Lung (tissue), 11 donors: ENCODE measurements at regions not wholly inside any gene's neighbourhood (a gene's known extent, or its start where the extent isn't known, plus 50 kb on each side); places are given as distances from the start of the nearest gene placed in this dataset.

Source experiments
- ATAC-seq: fragments of 200-7000 bp; cut with Tn5 transposase; one replicate; pipeline ENCODE4 v1.9.1; 2020; ENCODE audit warnings: moderate number of reproducible peaks; ENCODE audit not compliant: insufficient read depth, low FRiP score
- DNase-seq, 3 donors: peaks; one replicate each; pipeline ENCODE4 v3.0.0-alpha.2; 2013 to 2017
- H3K27ac ChIP-seq, 2 donors: one replicate each; pipeline ENCODE4 v1.5.1; 2013; ENCODE audit warnings: mild to moderate bottlenecking in 2 of 2, moderate library complexity in 2 of 2, control low read depth in 1 of 2, inconsistent platforms in 1 of 2, low read depth in 1 of 2, low read length in 1 of 2
- H3K27me3 ChIP-seq, 3 donors: one replicate each; pipeline ENCODE4 v1.5.1; 2013; ENCODE audit warnings: low read length in 2 of 3; ENCODE audit not compliant: control insufficient read depth in 3 of 3, insufficient read depth in 3 of 3
- H3K36me3 ChIP-seq, 4 donors: one replicate each; pipeline ENCODE4 v1.5.1; 2013; ENCODE audit warnings: low read length in 4 of 4, mild to moderate bottlenecking in 1 of 4, moderate library complexity in 1 of 4; ENCODE audit not compliant: control insufficient read depth in 4 of 4, insufficient read depth in 4 of 4
- H3K4me1 ChIP-seq, 5 donors: one replicate each; pipeline ENCODE4 v1.5.1; 2013; ENCODE audit warnings: low read length in 5 of 5, mild to moderate bottlenecking in 2 of 5, moderate library complexity in 1 of 5; ENCODE audit not compliant: control insufficient read depth in 5 of 5, insufficient read depth in 5 of 5
- H3K4me3 ChIP-seq: one replicate; pipeline ENCODE4 v1.5.1; 2013; ENCODE audit warnings: mild to moderate bottlenecking, control low read depth, moderate library complexity
- H3K9ac ChIP-seq, 2 donors: one replicate each; pipeline ENCODE4 v1.5.1; 2013; ENCODE audit warnings: low read length in 2 of 2, control low read depth in 1 of 2; ENCODE audit not compliant: insufficient read depth in 1 of 2
- H3K9me3 ChIP-seq, 4 donors: one replicate each; pipeline ENCODE4 v1.5.1; 2013; ENCODE audit warnings: low read length in 3 of 4, mild to moderate bottlenecking in 1 of 4, moderate library complexity in 1 of 4; ENCODE audit not compliant: control insufficient read depth in 4 of 4, insufficient read depth in 3 of 4
- CTCF ChIP-seq: IDR thresholded peaks from 2 replicates; pipeline ENCODE4 v1.5.1; 2012; ENCODE audit warnings: mild to moderate bottlenecking; ENCODE audit errors: control extremely low read depth, extremely low read depth
- WGBS, 2 donors: extraction: QIAGEN DNeasy Blood & Tissue Kit; methylation state at CpG; one replicate each; pipeline ENCODE4 v1.1.7; 2013; 5-methylcytosine and 5-hydroxymethylcytosine counted together
- donor health status: control.
- donor health status: control.
- donor health status: Bipolar disorder and iron deficiency.
- donor health status: healthy.
- donor health status: DM: yes; HTN: yes; CAD: no.

DNA sequence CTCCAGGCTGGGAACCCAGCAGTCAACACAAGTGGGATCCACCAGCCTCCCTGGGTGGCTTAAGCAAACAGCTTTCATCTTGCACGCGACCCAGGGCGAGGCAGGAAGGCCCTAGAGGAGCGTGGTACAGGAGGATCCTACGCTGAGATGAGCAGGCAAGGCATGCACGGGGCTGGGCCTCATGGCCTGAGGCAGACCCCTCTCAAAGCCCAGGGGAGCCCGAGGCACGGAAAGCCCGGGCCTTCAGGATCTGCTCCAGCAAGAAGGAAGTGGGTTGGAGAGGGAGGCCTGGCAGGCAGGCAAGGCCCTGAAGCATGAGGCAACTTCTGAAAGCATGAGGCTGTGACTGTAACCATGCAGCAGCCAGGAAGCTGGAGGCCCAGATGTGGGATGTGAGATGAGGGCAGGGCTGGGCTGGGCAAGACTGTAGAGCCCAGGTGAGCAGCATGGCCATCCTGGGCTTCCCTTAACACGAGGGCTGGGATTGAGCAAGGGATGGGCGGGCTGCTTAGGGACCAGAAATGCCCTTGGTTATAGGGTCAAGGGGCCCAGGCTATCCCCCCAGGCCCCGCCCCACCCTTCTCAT is 338.7 kb downstream of the C16orf95 start:
- H3K27me3 ChIP-seq, result no peaks in the 10 kb centered on the region
- H3K9me3 ChIP-seq, result peaks cover 0 to 6% (median 2%) of the 10 kb centered on the region in 4 donors
- peaks cover 0 to 6% (median 0%) of the 10 kb centered on the region in 5 donors for H3K4me1 ChIP-seq
- TF ChIP-seq CTCF, result no peak
- ATAC-seq (no peak), DNase-seq (no peak)
- H3K36me3 ChIP-seq, result no peaks in the 10 kb centered on the region
- H3K27ac ChIP-seq, result no peak overlapping the region
- no peak overlapping the region for H3K9ac ChIP-seq
- 90 to 93% methylated on average over 12 of the region's 12 CpGs for WGBS, 2 donors
- H3K4me3 ChIP-seq, result no peak overlapping the region

GRCh38 chr16:86979061-86979460 is 338.1 kb downstream of the C16orf95 start:
- Histone ChIP-seq H3K9me3 (peaks cover 0 to 1% (median under 1%) of the 10 kb centered on the region in 4 donors), H3K27ac (no peak overlapping the region)

GRCh38 chr16:86979984-86980553 is 337.1 kb downstream of the C16orf95 start:
- H3K9me3 ChIP-seq, result no peaks in the 10 kb centered on the region
- no peak for TF ChIP-seq CTCF
- ATAC-seq (no peak), DNase-seq (no peak)
- no peaks in the 10 kb centered on the region for H3K27me3 ChIP-seq
- WGBS, 2 donors, result 91 to 96% methylated on average over 1 of the region's 1 CpG
- H3K27ac ChIP-seq, result no peak overlapping the region
- peaks cover 0 to 6% (median 0%) of the 10 kb centered on the region in 5 donors for H3K4me1 ChIP-seq
- H3K9ac ChIP-seq, result no peak overlapping the region
- no peaks in the 10 kb centered on the region for H3K36me3 ChIP-seq
- no peak overlapping the region for H3K4me3 ChIP-seq

More at GRCh38 chr16:86979061-86979460, 338.1 kb downstream of the C16orf95 start:
- 89 to 96% methylated on average over 6 of the region's 6 CpGs for WGBS, 2 donors
- DNase-seq (no peak), ATAC-seq (no peak)
- H3K27me3 ChIP-seq, result no peaks in the 10 kb centered on the region
- H3K9ac ChIP-seq, result no peak overlapping the region
- no peak overlapping the region for H3K4me3 ChIP-seq
- H3K4me1 ChIP-seq, result peaks cover 0 to 6% (median 0%) of the 10 kb centered on the region in 5 donors
- H3K36me3 ChIP-seq, result no peaks in the 10 kb centered on the region
- TF ChIP-seq CTCF, result no peak
